ENCODE measurements at regions not wholly inside any gene's neighbourhood (a gene's known extent, or its start where the extent isn't known, plus 50 kb on each side); places are given as distances from the start of the nearest gene placed in this dataset.
"Not testable (repeated sequence)": the region's sequence is repeated elsewhere in the genome, so short reads cannot be mapped to it uniquely, and the experiment has no call there.

GRCh38 chr1:53399370-53400133, 59.6 kb upstream of the DMRTB1 start:
- not testable (repeated sequence) for DNase-seq (ENCODE audit: low read depth)

- DNase-seq (ENCODE audit: low read depth) = no peak
Measured at GRCh38 chr1:53400761-53401674, 58.2 kb upstream of the DMRTB1 start.

- DNase-seq (ENCODE audit: low read depth) = no peak
Measured at GRCh38 chr1:53401813-53402745, 57.1 kb upstream of the DMRTB1 start.

GRCh38 chr1:53402891-53403655, 56.1 kb upstream of the DMRTB1 start:
- DNase-seq (ENCODE audit: low read depth) = no peak

GRCh38 chr1:53405737-53406136, 53.5 kb upstream of the DMRTB1 start:
- no peak for DNase-seq (ENCODE audit: low read depth)

GRCh38 chr1:53406551-53407235, 52.5 kb upstream of the DMRTB1 start:
- no peak for DNase-seq (ENCODE audit: low read depth)

GRCh38 chr1:53408013-53408754, 51.0 kb upstream of the DMRTB1 start:
- DNase-seq (ENCODE audit: low read depth) = no peak

GRCh38 chr1:53408755-53409129, 50.5 kb upstream of the DMRTB1 start:
- DNase-seq (ENCODE audit: low read depth) = no peak

GRCh38 chr1:53409233-53409632, 50.0 kb upstream of the DMRTB1 start:
- no peak for DNase-seq (ENCODE audit: low read depth)
